HEK293T (cell line): ENCODE measurements at regions not wholly inside any gene's neighbourhood (a gene's known extent, or its start where the extent isn't known, plus 50 kb on each side); places are given as distances from the start of the nearest gene placed in this dataset.

Experiments
- HDGF ChIP-seq: fragments of 450-650 bp; IDR thresholded peaks from 2 replicates; pipeline ENCODE4 v1.6.1; 2017; ENCODE audit warnings: antibody characterized with exemption, borderline replicate concordance
- NFRKB ChIP-seq: fragments of 450-650 bp; IDR thresholded peaks from 2 replicates; pipeline ENCODE4 v1.6.1; 2016; ENCODE audit warnings: mild to moderate bottlenecking, moderate library complexity
- SUZ12 ChIP-seq: fragments of 450-650 bp; IDR thresholded peaks from 2 replicates; pipeline ENCODE4 v1.6.1; 2016; ENCODE audit warnings: mild to moderate bottlenecking

DNA sequence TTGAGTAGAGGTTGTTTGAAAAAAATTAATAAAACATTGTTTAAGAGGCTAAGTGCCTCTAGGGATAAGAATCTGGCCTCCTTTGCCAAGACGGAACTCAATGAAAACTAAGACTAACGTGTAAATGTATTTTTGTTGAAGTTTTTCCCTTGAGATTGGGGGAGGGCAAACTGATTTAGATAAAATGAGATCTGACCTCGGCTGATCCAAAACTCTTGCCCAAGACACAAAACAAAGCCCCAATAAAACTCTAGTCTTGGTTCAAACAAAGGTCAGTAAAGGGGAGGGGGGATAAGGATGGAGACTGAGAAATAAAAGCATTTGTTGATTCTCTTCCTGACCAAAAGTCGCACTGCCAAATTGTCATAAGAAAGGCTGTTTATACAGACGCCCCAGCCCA is 134.8 kb upstream of the DPT start:
- TF ChIP-seq SUZ12, result no peak
- TF ChIP-seq HDGF, result no peak
- no peak for TF ChIP-seq NFRKB
